ENCODE measurements at regions not wholly inside any gene's neighbourhood (a gene's known extent, or its start where the extent isn't known, plus 50 kb on each side); places are given as distances from the start of the nearest gene placed in this dataset.
A peak's percentile ranks its signal among the peaks of the same experiment; 100 is the strongest.

DNA sequence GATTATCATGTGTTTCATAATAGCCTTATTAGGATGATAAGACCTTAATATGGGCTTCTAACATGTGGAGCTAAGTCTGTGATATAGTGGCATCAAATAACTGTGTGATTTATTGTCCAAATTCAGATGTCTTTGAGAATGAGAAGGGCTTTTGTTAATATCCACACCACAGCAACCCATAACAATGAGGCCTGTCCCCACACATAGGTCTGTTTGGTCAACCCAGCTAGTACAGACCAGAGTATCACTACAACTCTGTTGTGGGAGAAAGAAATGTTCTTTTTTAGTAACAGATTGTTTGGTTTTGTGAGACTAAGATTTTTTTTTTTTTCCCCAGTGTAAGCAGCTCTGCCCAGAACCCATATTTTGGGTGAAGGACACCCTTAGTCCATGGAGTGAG, 439.2 kb downstream of the PIK3C3 start:
- TF ChIP-seq CTCF (conservative IDR thresholded peaks at IDR 0.05; ENCODE audit: control insufficient read depth, insufficient read depth, low read depth, low read length), result no peak
- DNase-seq (ENCODE audit: low read depth), result no peak
- H3K4me3 ChIP-seq (ENCODE audit: control insufficient read depth, low read depth, low read length), result no peak overlapping the region

- DNase-seq (ENCODE audit: low read depth), result no peak
- H3K4me3 ChIP-seq (ENCODE audit: control insufficient read depth, low read depth, low read length), result no peak overlapping the region
- TF ChIP-seq CTCF (conservative IDR thresholded peaks at IDR 0.05; ENCODE audit: control insufficient read depth, insufficient read depth, low read depth, low read length), result no peak
Observed at GRCh38 chr18:42401131-42401673, 446.2 kb downstream of the PIK3C3 start.

DNA sequence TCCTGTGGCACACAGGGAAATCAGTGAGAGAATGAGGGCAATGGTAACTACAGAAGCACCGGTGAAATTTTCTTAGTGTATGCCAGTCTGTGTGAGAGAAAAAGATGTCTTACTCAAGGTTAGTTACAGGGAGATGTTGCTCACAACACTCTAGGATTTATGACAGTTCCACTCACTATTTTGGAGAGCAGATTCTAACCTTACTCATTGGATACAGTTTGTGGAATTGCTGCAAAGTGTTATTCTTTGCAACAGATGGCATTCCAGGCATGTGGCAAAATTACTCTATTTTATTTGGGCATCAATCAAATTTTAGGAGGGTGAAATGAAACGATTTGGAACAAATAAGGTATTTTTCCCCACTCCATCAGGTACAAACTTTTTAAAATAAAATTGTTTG, 449.1 kb downstream of the PIK3C3 start:
- no peak for TF ChIP-seq CTCF (conservative IDR thresholded peaks at IDR 0.05; ENCODE audit: control insufficient read depth, insufficient read depth, low read depth, low read length)
- no peak for DNase-seq (ENCODE audit: low read depth)
- H3K4me3 ChIP-seq (ENCODE audit: control insufficient read depth, low read depth, low read length), result no peak overlapping the region

- H3K4me3 ChIP-seq (ENCODE audit: control insufficient read depth, low read depth, low read length), result no peak overlapping the region
- no peak for TF ChIP-seq CTCF (conservative IDR thresholded peaks at IDR 0.05; ENCODE audit: control insufficient read depth, insufficient read depth, low read depth, low read length)
- DNase-seq (ENCODE audit: low read depth), result no peak
Observed at GRCh38 chr18:42409005-42409404, 454.0 kb downstream of the PIK3C3 start.

GRCh38 chr18:42412281-42412680, 457.2 kb downstream of the PIK3C3 start:
- no peak for DNase-seq (ENCODE audit: low read depth)
- no peak for TF ChIP-seq CTCF (conservative IDR thresholded peaks at IDR 0.05; ENCODE audit: control insufficient read depth, insufficient read depth, low read depth, low read length)
- H3K4me3 ChIP-seq (ENCODE audit: control insufficient read depth, low read depth, low read length), result no peak overlapping the region

GRCh38 chr18:42412896-42413295, 457.9 kb downstream of the PIK3C3 start:
- DNase-seq (ENCODE audit: low read depth), result peak; percentile 1
- no peak overlapping the region for H3K4me3 ChIP-seq (ENCODE audit: control insufficient read depth, low read depth, low read length)
- TF ChIP-seq CTCF (conservative IDR thresholded peaks at IDR 0.05; ENCODE audit: control insufficient read depth, insufficient read depth, low read depth, low read length), result no peak

- DNase-seq (ENCODE audit: low read depth), result peak; percentile 55
- no peak overlapping the region for H3K4me3 ChIP-seq (ENCODE audit: control insufficient read depth, low read depth, low read length)
- TF ChIP-seq CTCF (conservative IDR thresholded peaks at IDR 0.05; ENCODE audit: control insufficient read depth, insufficient read depth, low read depth, low read length), result no peak
Observed at GRCh38 chr18:42413870-42414269, 458.8 kb downstream of the PIK3C3 start.

All from fibroblast of mammary gland (primary cell).